ENCODE measurements at regions not wholly inside any gene's neighbourhood (a gene's known extent, or its start where the extent isn't known, plus 50 kb on each side); places are given as distances from the start of the nearest gene placed in this dataset.
A peak's percentile ranks its signal among the peaks of the same experiment; 100 is the strongest.

DNA sequence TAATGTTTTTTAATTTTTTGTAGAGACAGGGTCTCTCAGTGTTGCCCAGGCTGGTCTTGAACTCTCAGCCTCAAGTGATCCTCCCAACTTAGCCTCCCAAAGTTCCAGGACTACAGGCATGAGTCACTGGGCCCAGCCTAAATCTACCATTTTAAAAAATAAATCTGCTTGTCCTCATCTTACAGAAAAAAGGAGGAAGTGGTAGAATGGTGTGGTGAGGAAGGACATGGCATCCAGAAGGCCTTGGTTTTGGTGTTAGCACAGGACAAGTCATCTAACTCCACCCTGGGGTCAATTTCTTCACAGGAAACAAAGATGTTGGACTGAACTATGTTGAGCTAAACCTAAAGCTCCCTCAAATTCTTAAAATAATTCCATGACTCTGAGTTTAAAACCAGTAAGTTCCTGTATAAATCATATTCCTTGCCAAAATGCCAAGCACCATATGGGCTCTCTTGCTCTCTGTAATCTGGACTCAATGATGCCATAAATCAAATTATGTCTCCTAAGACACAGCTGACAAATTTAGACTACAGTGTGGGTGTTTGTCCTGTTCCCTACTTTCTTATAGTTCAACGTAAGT lies 253.9 kb upstream of the NOCT start:
- POLR2A ChIA-PET (ENCODE audit: unreplicated experiment), result no interaction called here
- 100% methylated on average over 1 of the region's 1 CpG; no CpG with 5 or more reads in 1 of the 2 experiments for WGBS, 2 experiments (ENCODE audit: extremely low coverage in 2 of 2, insufficient read length in 1 of 2)
- Histone ChIP-seq H3K18ac (ENCODE audit: low read depth, low read length) (no peak overlapping the region), H3K4me3 (ENCODE audit: insufficient read depth, low read depth, low read length) (no peak overlapping the region), H3K14ac (replicated peaks; ENCODE audit: low read depth, low read length) (no peak overlapping the region), H4K8ac (ENCODE audit: low read depth in 2 of 2, low read length in 2 of 2) (no peak overlapping the region), H2AFZ (replicated peaks; ENCODE audit: low read length, poor library complexity) (no peak overlapping the region), H3K4me1 (ENCODE audit: control insufficient read depth, insufficient read depth, low read length) (0 out of 2 replicates have a peak, but pooled peaks cover 2% of the 10 kb centered on the region), H3K27me3 (ENCODE audit: control insufficient read depth, insufficient read depth, low read length) (no peaks in the 10 kb centered on the region), H3K9ac (ENCODE audit: low read depth, low read length) (no peak overlapping the region), H3K4me2 (ENCODE audit: low read depth, low read length) (no peak overlapping the region), H4K91ac (ENCODE audit: insufficient read depth, low read depth, low read length) (no peak overlapping the region), H2BK15ac (ENCODE audit: low read depth, low read length) (no peak overlapping the region), H2BK5ac (ENCODE audit: low read depth, low read length, poor library complexity, severe bottlenecking) (no peak overlapping the region), H3K56ac (ENCODE audit: extremely low read depth, insufficient read depth, low read length) (no peak overlapping the region), H2BK120ac (ENCODE audit: low read depth, low read length) (no peak overlapping the region), H3K79me1 (ENCODE audit: low read depth in 1 of 2, low read length in 2 of 2) (no peaks in the 10 kb centered on the region), H3K9me3 (ENCODE audit: control insufficient read depth, insufficient read depth, low read length) (no peaks in the 10 kb centered on the region), H3K36me3 (ENCODE audit: control insufficient read depth, insufficient read depth, low read length) (no peaks in the 10 kb centered on the region), H3K4ac (ENCODE audit: low read depth, low read length) (no peak overlapping the region), H4K5ac (ENCODE audit: low read depth, low read length) (no peak overlapping the region), H2BK20ac (ENCODE audit: low read depth, low read length) (no peak overlapping the region), H3K27ac (ENCODE audit: insufficient read depth, low read length) (peak overlapping the region; percentile 21; the same call in 1 of the 2 replicates), H2AK5ac (ENCODE audit: low read depth, low read length) (no peak overlapping the region; the same call in 1 of the 2 replicates), H2AK9ac (replicated peaks; ENCODE audit: low read depth, low read length, poor library complexity) (no peak overlapping the region), H3K9me1 (ENCODE audit: insufficient read depth, low read length) (no peaks in the 10 kb centered on the region), H3K23ac (ENCODE audit: low read depth, low read length) (no peak overlapping the region), H4K20me1 (ENCODE audit: insufficient read depth, low read length) (no peaks in the 10 kb centered on the region)
- in situ Hi-C loops (cut with MboI; ENCODE audit: low sequenced_read_pairs) (no loop called here), intact Hi-C loops (cut with micrococcal nuclease) (no loop called here), dilution Hi-C loops (cut with HindIII; ENCODE audit: low sequenced_read_pairs, unreplicated experiment) (no loop called here)
- TF ChIP-seq MAZ (IDR thresholded peaks at IDR 0.05; ENCODE audit: borderline replicate concordance, low read depth, low read length), result no peak
- TF ChIP-seq NFE2L2 (IDR thresholded peaks at IDR 0.05; ENCODE audit: low read depth, low read length), result no peak
- TF ChIP-seq RFX5 (IDR thresholded peaks at IDR 0.05; ENCODE audit: low read depth, low read length), result no peak
- TF ChIP-seq CTCF (conservative IDR thresholded peaks at IDR 0.05; ENCODE audit: low read depth, low read length), result no peak
- no peak for TF ChIP-seq RCOR1 (IDR thresholded peaks at IDR 0.05; ENCODE audit: insufficient replicate concordance, low read length)
- TF ChIP-seq POLR2A (IDR thresholded peaks at IDR 0.05; ENCODE audit: low read depth, low read length), result no peak
- no peak for TF ChIP-seq MAFK (IDR thresholded peaks at IDR 0.05; ENCODE audit: low read depth, low read length)
- TF ChIP-seq MXI1 (IDR thresholded peaks at IDR 0.05; ENCODE audit: borderline replicate concordance, low read depth, low read length), result no peak
- TF ChIP-seq CEBPB (IDR thresholded peaks at IDR 0.05; ENCODE audit: low read depth, low read length), result no peak
- TF ChIP-seq ELK1 (IDR thresholded peaks at IDR 0.05; ENCODE audit: borderline replicate concordance, low read depth, low read length), result no peak
- TF ChIP-seq SMC3 (IDR thresholded peaks at IDR 0.05; ENCODE audit: low read depth, low read length), result no peak
- CTCF ChIA-PET, result interaction anchor here (0.5 kb wide), 1 partner anchor 470 kb away, joined by 4 read pairs; no protein-coding TSS in a partner anchor
- BruUV-seq (replicated peaks), result no TSS peak
- DNase-seq, result peak; percentile 30
- no peak; the same call in 1 of the 2 replicates for ATAC-seq (ENCODE audit: low read depth)
